ENCODE measurements at regions not wholly inside any gene's neighbourhood (a gene's known extent, or its start where the extent isn't known, plus 50 kb on each side); places are given as distances from the start of the nearest gene placed in this dataset.

- TF ChIP-seq CTCF (IDR thresholded peaks at IDR 0.05 in 8 of 11, conservative IDR thresholded peaks at IDR 0.05 in 3 of 11) (no peak), POLR2A (IDR thresholded peaks at IDR 0.05) (no peak)
Measured at GRCh38 chr13:109870696-109871370, 84.5 kb upstream of the IRS2 start.
